GM19324 (cell line): ENCODE measurements at regions not wholly inside any gene's neighbourhood (a gene's known extent, or its start where the extent isn't known, plus 50 kb on each side); places are given as distances from the start of the nearest gene placed in this dataset.

ENCODE experiments used
- ATAC-seq: cut with Tn5 transposase; IDR thresholded peaks from one replicate; pipeline ENCODE4 v1.9.1; 2021; ENCODE audit warnings: mild to moderate bottlenecking, moderate library complexity; ENCODE audit not compliant: unreplicated experiment, low FRiP score

DNA sequence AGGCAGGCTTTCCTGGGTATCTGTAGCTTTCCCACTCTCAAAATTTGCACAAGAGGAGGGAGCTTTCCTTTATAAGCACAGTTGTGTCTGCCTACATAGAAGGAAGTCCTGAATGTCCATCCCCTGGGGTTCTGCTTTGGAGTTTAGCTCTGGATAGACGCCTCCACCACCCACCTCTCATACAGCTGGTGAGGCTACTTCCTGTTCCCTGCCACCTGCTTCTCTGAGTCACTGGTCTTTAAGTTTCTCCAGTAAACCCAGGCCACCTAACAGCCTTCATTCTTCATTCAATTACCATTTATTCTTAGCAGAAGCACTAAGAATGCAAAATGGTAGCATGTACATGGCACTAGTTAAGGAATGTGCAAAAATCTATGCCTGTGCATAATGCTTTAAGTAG is 407.8 kb downstream of the CDH2 start:
- ATAC-seq: no peak

DNA sequence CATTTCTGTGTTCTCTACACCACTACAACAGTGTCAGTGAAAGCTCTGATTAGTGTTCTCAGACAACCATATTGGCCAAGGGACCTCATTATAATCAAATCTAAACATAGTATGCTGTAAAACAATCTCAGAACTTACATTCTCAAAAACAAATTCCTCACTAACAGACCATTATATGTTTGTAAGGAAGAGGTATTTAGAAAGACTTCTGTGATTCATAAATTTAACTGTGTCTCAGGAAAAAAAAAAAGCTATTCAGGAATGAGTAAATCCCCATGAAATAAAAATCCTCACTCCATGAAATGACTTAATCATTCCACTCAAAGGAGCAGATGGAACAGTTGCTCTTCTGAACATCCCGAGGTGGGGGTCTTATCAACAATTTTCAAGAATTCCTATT is 413.0 kb downstream of the CDH2 start:
- ATAC-seq: no peak

DNA sequence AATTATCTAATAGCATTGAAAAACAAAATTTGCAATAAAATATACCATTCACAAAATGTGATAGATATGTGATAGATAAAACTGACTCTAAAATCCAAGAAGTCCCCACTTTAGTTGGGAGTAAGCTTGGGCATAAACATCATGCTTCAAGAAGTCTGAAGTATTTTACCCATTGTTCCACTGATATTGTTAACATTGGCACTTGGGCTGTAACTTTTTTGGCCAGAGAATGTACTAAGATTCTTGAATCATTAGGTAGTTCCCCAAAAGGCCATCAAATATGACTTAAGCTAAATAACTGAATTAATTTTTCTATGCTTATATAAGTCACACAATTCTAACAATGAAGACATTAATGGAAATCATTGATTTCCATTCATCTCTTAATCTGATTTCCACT is 413.6 kb downstream of the CDH2 start:
- no peak for ATAC-seq

DNA sequence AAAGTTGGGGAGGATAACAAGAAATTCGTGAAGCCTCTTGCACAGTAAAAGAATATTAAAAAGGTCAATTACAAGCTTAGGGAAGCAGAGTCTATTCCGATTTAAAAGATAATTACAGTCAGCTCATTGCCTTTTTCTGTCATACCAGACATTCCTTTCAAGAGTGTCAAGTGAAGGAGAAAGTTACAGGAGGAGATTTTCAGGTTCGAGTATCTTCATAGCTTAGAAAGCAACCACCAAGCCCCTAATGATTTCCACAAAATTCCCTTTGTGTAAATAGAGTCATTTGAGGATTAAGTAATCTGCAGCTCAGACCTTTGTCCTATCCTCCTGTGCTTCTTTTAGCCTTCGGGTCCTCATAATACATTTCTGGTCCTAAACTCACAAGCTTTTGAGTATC is 414.9 kb downstream of the CDH2 start:
- no peak for ATAC-seq

DNA sequence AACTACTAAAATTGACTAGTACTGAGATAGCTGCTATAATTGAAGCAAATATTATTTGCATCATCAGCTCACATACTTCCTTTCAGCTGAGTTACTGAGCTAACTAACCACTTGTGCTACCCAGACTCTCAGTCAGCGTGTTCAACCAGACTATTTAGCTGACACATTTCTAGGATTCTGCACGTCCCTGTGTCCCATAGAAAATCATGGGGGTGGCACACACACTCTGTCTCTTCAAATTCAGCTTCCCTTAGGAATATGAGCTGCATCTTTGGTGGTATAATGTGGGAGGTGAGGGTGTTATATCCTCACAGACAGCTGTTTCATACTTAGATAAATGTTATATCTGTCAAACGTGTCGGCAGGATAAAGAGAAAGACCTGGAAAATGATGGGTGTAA is 424.0 kb downstream of the CDH2 start:
- ATAC-seq: no peak

DNA sequence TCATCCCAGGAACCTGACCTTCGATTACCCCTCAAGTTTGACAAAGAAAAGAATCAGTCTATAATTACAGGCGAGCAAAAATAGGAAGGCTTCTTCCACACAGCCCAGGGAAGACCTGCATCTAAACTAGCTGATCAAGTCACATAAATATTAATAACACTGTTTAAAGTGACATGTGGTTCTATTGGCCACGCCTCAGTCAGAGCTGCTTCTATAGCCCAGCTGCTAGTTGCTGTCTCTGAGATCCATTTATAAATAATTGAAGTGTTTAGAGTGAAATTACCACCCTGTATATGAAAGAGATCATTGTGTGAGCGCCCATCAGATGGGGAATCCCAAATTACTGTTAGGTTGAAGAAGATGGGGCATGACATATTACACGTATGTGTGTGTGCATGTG is 426.0 kb downstream of the CDH2 start:
- ATAC-seq: no peak

DNA sequence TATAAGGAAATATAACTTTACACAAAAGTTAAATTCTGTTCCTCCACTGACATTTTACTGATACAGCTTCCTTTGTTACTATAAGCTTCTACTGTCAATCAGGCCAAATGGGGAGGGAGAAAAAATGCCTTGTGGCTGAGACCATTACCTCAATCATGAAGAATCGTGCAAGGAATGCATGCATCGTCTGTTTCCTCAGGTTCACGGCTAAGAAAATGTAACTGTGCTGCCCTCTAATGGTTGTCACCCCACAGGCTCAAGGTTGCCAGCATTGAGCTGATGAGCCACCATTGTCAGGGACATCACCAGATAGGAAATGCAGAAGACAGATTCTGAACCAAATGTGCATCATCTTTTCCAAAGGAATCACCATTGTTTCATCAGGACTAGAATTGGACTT is 426.9 kb downstream of the CDH2 start:
- ATAC-seq: no peak

DNA sequence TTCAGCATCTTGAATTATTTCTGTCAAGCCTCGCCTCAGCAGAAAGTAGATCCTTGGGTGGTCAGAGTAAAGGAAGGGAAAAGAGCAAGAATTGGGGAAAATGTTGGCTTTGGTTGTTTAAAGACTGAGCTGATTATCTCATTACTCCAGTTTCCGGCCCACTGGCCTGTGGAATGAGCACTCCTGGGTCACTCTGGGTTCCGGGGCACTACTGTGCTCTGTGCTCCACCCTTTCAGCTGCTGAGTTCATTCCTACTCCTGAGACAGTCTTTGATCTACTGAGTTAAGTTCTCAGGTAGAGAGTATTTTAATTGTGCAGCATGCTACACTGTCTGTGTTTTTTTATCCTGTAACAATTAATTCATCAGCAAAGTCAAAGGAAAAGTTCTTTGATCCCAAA is 427.7 kb downstream of the CDH2 start:
- no peak for ATAC-seq

DNA sequence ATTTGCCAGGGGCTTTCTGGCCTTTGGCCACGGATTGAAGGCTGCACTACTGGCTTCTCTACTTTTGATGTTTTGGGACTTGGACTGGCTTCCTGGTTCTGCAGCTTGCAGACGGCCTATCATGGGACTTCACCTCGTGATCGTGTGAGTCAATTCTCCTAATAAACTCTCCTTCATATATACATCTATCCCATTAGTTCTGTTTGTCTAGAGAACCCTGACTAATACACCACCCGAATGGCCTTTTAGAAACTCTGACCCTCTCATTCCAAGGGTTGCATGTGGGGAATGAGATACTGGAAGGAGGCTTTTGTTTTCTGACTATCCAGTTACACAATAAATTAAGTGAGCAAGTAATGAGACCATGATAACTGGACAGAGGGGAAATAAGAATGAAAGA is 430.7 kb downstream of the CDH2 start:
- ATAC-seq: no peak

DNA sequence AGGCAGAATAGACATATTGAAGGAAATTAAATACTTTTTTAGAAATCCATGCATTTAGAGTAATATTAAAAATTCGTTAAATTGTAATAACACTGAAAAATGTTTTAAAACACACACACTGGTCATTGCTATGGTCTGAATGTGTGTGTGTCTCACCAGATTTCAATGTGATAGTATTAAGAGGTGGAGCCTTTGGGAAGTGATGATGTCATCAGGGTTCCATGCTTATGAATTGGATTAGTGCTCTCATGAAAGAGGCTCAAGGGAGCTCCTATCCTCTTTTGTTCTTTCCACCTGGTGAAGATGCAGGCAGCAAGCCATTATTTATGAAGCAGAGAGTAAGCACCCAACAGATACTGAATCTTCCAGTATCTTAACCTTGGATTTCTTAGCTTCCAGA is 441.8 kb downstream of the CDH2 start:
- no peak for ATAC-seq

DNA sequence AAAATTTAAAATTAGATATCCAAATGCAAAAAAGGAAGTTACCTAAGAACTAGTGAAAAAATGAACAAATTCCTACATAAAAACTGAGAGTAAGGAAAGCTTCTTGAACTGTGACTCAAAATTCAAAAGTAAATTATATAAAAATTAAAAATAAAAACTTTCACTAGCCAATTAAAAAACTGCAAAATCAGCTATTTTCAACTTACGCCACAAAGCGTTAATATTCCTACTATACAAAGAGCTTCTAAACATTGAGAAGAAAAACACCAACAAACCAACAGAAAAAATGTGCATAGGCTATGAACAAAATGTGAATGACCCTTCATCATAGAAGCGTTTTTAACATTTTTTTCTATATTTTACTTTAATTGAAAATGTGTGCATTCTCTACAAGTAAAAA is 445.7 kb downstream of the CDH2 start:
- no peak for ATAC-seq

DNA sequence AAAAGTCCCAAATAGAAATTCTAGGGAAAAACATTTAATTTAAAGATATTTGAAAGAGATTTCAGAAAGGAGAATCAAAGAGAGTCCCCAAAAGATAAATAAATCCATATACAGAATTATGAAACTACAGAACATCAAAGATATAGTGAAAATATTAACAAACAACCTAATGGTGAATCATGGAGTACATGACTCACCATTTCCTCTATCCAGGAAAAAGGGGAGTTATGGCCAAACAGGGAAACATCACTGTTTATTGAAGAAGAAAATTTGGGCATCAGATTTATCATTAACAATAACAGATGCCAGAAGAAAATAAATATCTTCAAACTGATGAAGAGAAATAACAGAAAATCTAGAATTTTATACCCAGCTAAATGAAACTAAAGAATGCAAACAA is 448.3 kb downstream of the CDH2 start:
- no peak for ATAC-seq

DNA sequence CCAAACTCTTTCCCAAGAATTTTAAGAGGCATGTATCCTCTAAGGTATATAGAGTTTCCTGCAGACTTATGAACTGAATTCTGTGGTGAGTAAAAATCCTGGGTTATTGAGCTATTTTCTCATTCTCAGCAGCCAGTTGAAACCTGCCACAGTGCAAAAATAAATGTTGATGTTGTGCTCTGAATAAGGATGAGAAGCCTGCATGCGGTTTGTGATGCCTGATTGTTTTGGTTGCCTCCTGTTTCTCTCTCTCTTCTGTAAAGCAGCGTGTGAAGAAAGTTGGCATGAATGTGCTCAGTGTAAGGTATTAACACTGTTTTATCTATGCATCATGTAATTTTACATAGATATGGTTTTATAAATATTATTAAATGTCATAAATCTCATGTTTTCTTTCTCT is 452.6 kb downstream of the CDH2 start:
- ATAC-seq: no peak

DNA sequence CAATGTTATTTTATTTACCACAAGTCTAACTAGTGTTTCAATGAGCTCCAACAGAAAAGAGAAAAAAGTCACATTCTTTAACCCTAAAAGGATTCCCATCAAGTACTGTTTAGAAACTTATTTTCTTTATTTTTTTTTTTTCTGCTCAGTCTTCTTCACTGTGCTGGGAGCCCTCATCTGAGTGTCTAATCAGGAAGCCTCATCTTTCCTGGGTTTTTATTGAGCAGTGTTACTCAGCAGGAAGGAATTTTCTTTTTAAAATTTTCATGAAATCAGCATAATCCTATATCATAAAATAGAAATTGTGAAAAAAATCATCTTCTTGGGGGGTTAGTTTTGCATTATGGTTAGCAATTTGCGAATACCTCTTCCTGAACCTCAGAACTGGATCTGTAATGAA is 453.8 kb downstream of the CDH2 start:
- no peak for ATAC-seq

DNA sequence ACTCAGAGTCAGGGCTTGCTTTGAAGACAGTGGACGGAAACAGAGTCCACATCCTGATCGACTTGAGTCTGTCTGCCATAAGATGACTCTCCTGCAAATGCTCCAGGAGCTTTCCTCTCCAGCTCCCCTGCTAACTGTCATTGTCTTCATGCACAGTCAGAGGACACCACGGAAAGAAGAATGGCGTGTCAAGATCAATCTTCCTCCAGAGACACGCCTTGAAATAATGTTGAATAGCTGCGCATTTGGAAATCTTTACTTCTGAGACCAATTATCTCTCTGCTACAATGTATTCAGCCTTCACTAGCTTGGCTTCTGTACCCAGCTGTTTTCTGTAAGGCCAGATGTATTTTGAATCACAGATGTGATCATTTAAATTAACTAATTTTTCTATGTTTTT is 457.2 kb downstream of the CDH2 start:
- no peak for ATAC-seq

DNA sequence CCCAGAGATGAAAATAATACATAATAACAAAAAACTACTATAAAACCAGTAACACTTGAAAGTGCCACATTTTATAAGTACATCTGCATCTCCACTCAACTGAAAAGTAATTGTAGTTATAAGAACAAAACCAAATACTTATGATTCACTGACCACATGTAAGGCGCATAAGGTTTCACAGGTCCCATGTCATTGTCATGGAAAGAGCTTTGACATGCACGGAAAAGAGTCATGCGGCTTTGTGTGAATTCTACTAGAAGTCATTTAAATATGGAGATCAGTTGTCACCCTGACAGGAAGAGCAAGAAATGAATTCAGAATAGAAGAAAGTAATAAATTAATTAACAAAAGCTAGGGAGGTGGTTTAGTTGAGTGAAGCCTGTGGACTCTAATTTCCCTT is 459.1 kb downstream of the CDH2 start:
- no peak for ATAC-seq

DNA sequence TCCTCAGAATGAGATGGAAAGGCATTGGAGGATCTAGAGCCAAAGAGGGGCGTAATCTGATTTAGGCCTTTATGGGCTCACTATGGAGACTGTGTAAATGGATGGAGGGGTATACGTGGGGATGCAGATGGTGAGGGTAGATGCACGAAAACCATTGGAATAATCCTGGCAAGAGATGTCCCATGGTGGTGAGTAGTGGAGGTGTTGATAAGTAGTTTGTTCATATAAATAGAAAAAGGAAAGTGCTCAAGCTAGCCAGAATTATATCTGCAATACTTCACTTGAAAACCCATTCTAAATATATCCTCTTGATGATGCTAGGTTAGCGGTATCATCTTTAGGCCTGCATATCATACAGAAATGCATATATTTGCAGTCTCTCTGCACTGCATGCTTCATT is 459.7 kb downstream of the CDH2 start:
- no peak for ATAC-seq

DNA sequence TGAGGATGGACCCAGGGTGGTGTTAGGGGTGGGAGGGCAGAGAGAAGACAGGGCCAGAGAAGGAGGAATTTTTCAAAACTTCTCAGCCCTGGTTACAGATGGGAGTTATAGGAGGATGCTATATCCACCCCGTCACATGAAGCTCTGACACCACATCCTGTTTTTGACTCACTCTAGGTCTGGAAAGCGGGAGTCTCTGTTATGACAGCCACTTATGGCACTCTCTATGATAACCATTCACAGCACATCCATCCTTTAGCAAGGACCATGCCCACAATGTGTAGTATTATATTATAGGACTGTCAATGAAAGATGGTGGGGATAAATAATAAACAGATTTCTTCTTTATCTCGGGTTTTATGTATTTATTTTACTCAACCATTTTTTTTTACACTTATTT is 461.2 kb downstream of the CDH2 start:
- ATAC-seq: no peak

DNA sequence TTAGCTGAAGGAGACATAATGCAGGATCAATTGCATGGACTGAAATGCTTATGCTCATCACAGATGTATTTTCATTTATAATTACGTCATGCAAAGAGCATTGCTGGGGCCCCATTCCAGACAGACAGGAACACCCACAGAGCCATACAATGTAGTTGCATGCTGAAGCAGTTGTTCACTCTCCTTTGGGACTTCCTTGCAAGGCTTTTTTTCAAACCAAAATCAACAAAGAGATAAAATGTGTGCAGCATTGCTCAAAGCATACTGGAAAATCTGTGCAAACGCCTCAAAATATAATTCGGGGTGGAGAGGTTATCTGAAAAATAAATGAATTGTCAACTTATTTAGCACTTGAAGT is 463.2 kb downstream of the CDH2 start:
- no peak for ATAC-seq

DNA sequence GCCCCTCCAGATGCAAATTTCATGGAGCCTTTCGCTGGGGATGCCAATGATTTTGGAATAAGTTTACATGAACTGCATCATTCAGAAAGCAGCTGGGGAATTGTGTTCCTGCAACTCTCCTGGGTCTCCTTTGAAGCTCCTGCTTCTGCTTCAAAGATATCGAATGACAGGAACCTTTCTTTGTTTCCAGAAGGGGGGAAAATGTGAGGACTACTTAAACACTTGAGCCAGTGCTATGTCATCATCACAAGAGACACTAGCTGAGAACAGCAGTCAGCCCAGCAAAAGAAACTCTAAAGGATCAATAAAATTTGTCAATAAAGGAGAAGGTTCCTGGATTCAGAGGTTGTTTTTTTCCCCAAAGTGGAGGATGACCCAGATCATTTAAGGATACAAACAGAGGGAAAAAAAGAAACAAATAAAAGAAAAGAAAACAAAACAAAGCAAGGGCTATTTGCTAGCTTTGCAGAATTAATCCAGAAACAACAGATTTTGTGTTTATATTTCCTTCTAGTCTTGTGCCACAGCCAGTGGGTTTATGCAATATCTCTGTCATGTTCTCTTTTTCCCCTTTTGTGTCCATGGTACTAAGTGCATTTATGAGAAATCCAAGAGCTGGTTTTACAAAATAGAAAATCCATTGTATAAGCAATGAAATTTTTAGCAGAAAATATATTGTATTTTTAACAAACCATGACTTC is 463.7 kb downstream of the CDH2 start:
- no peak for ATAC-seq

DNA sequence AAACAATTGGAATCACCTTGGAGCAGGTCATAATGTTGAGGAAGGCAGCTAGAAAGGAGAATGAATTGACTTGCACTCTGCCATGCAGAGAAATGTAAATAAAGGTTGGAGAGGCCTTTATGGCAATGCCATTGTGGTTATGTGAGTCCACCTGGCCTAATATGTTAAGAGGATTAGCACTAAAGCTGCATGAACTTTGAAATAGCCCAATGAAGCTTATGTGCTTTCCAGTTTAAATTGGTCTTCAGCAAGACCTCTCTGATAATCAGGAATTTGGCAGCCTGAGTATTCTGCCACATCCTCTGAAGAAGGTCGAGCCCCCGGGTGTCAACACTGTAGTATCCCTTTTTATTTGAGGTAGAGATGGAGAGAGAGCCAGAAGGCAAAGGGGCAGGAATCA is 464.9 kb downstream of the CDH2 start:
- no peak for ATAC-seq

DNA sequence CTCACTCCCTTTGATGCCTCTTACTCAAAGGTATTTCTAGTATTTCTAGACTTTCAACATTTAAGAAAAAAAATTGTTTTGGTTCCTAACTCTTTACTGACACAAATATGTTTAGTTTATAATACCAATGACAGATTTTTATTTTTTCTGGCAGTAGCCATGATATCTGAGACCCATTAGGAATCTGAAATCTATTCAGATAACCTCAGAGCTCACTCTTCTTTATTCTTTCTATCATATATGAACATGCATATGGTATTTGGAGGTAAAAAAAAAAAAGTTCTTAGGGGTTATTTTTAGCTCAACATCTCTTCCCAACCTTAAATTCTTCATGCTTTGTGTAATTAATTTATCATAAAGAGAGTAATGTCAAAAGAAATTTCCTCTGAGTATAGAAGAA is 465.5 kb downstream of the CDH2 start:
- ATAC-seq: no peak

DNA sequence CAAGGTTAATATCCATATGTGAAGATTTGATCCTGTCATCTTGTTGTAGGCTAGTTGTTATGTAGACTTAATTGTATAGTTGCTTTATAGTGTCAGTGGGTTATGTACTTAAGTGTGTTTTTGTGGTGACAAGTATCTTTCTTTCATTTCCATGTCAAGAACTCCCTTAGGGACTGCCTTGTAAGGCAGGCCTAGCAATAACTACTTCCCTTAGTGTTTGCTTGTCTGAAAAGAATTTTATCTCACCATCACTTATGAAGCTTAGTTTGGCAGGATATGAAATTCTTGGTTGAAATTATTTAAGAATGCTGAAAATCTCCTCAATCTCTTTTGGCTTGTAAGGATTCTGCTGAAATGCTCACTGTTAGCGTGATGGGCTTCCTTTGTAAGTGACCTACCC is 467.6 kb downstream of the CDH2 start:
- no peak for ATAC-seq
